HG03460 (cell line): ENCODE measurements at regions not wholly inside any gene's neighbourhood (a gene's known extent, or its start where the extent isn't known, plus 50 kb on each side); places are given as distances from the start of the nearest gene placed in this dataset.

Experiments used
- ATAC-seq: cut with Tn5 transposase; IDR thresholded peaks from one replicate; pipeline ENCODE4 v1.9.1; 2021; ENCODE audit not compliant: unreplicated experiment

DNA sequence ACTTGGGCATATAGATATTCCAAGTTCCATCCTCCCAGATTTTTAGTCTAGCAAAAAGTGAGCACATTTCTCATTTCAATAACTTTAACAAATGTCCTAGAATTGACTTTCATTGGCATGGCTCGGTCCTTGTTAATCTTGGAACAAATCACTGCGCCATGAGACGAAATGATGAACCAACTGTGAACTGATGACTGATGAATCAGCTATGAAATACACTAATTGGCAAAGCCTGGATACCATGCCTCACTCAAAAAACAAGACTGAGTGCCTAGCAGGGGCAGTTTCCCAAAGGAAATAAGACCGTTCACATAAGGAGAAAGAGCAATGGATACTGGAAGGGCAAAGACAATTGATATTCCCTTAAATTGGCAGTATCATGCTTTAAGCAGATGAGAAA is 248.6 kb upstream of the VEGFC start:
- no peak for ATAC-seq

- peak; percentile 73 for ATAC-seq
Measured at GRCh38 chr4:177047070-177047850, 254.5 kb upstream of the VEGFC start.

GRCh38 chr4:177047851-177048174 is 255.1 kb upstream of the VEGFC start:
- no peak for ATAC-seq

- peak; percentile 87 for ATAC-seq
Measured at GRCh38 chr4:177051473-177052060, 258.1 kb upstream of the NEIL3 start.

- no peak for ATAC-seq
Measured at GRCh38 chr4:177052211-177052934, 257.3 kb upstream of the NEIL3 start.

DNA sequence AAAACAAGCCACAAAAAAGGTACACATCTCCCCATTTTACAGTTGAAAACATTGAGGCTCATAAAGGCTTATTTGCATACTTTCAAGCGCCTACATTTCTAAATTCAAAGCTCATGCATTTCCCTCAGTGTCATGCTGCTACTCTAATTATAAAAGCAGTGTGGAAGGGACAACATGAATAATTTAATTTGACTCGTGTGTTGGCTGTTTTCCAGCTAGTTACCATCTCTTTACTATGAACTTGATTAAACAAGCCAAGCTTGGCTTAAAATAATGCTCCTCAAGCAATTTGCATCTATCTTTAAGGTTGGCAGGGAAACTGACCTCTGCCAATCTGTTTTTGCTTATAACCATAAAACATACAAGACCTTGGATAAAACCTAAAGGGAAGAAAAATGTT is 252.5 kb upstream of the NEIL3 start:
- ATAC-seq = no peak

- no peak for ATAC-seq
Measured at GRCh38 chr4:177064116-177064515, 245.6 kb upstream of the NEIL3 start.

- no peak for ATAC-seq
Measured at GRCh38 chr4:177064729-177065394, 244.8 kb upstream of the NEIL3 start.

- ATAC-seq = no peak
Measured at GRCh38 chr4:177066746-177067145, 242.9 kb upstream of the NEIL3 start.

DNA sequence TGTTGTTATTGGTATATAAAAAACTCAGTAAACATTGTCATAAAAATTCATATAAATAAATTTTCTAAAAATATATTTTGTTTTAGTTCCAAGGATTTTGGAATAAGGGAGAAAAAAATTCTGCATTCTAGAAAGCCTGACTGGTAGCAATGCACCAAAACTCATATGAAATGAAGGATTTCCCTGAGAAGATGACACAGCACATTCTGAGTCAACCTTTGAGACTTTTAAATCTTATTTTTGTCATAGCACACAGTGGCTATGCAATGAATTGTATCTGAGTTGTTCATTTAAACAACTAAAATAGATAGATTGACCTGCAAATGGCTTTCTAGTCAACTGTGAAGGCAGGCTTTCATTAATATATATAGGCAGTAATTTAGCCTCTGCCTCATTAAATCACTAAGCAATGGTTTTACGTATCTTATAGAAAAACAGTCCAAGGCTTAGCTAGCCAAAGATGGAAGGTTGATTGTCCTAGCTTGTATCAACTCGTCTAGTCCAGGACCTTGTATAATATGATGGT is 239.1 kb upstream of the NEIL3 start:
- ATAC-seq = no peak

DNA sequence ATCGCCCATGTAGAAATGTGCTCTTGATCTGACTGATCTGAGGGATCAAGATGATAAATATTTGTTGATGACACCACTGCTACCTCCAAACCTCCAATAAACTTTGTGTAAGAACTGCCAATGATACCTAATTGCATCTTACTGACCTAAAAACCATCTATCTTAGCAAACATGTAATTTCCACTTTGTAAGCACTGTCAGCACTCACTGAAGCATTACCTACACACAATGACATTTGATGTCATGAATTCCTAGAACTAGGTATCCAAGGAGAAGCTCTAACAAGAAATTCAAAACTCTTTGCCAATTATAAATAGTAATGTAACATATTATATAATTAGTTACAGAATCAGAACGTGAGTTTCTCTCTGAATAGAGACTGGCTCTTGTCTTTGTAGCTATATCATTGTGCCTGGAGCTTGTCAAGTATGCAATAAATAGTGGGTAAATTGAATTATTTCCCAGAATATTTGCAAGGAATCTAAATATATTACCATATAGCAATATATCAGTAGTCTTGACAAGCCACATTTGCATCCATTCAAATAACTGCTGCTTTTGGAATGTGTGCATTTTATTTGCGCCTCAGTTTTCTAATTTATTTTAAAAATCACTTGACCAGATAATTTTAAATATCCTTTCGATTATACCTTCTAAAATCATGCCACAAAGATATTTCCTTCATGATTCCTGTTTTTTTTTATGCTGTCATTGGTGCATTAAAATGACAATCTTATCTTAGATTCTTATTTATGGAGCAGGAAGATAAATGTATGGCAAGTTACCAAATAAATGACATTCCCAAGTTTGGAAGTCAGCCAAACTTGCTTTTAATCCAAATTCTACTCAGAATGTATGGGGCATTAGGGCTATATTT is 232.3 kb upstream of the NEIL3 start:
- ATAC-seq = no peak

GRCh38 chr4:177079327-177079726 is 230.3 kb upstream of the NEIL3 start:
- ATAC-seq = no peak

DNA sequence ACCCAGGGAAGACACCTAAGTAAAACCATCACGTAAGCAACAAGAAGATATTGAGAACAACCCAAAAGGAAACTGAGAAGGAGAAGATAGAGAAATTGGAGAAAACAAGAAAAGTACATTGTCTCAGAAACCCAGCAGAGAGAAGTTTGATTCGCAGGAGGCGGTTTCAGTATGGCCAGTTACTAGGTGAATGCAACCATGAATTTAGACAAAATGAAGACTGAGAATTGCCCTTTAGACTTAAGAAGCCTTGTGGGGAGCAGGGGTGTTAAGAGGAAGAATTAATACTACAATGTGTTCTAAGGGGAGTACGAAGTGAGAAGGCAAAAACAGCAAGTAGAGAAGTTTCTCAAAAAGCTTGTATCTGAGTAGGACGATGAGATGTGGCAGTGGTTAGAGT is 229.3 kb upstream of the NEIL3 start:
- no peak for ATAC-seq

DNA sequence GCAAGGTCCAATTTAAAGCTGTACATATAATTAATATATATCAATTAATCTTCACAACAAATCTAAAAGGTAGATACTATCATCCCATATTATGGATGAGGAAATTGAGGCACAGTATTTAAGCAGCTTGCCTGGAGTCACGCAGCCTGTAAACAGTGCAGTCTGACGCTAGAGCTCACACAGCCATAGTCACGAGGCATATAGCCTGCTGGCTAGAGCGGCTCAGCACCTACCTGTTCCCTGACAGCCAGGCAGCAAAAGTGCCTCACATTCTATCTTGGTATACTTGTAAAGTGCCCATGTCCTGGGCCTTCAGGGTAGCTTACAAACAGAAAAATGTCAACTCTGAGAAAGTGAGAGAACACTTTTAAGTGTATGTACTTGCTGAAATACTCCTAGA is 222.6 kb upstream of the NEIL3 start:
- ATAC-seq = no peak

- ATAC-seq = no peak
Measured at GRCh38 chr4:177087499-177087898, 222.2 kb upstream of the NEIL3 start.

- no peak for ATAC-seq
Measured at GRCh38 chr4:177091515-177091914, 218.2 kb upstream of the NEIL3 start.

DNA sequence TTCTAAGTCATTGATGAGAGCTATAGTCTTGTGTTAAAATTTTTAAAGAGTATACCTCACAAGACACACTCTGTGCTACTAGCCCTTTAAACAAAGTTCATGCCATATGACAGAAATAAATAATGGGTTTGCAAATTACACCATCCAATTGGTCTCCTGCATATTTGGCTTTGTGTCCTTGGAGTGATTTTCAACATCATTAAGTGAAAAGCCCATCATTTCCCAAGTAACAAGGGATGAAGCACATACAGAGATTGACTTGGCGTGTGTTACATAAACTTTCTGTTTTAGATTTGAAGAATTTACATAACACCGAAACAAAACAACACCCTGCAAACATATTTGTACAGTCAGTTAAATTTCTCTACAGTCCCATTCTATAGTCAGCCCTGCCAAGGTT is 216.9 kb upstream of the NEIL3 start:
- ATAC-seq = no peak

DNA sequence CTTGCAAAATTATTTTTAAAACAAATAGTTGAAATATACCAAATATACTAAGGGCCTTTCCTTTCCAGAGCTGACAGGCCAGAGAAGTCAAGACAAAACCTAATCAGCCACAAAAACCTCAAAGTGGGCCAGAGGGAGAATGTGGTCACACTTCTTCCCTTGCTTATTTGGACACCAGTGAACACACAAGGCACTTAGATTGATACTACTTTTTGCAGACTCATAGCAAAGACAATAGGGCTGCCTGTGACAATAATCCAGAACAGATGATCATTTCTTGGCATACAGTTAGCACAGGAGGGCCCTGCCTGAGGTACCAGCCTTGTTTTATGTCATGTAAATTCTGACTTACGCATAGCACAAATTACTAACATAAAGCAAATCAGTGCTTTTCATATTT is 215.7 kb upstream of the NEIL3 start:
- no peak for ATAC-seq

- no peak for ATAC-seq
Measured at GRCh38 chr4:177097291-177097690, 212.4 kb upstream of the NEIL3 start.

DNA sequence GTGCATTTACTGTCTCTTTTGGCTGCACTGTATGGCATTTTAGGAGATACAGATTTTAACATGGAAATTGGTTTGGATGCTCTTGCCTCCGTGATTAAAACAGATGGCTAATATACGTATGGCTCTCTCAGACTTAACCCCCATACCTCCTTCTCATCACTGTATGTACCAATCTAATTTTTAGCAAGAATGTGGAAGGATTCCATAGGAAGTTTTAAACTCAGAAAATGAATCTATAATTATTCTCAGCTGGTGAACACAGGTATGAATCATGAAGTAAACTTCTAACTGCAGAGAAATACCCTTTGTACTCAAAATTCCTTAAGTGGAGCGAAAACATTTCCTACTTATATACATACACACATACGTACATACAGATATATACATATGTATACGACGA is 210.5 kb upstream of the NEIL3 start:
- no peak for ATAC-seq

GRCh38 chr4:177100307-177100706 is 209.4 kb upstream of the NEIL3 start:
- ATAC-seq = no peak
